Astrocyte (in vitro differentiated cells and primary cell): ENCODE measurements at regions not wholly inside any gene's neighbourhood (a gene's known extent, or its start where the extent isn't known, plus 50 kb on each side); places are given as distances from the start of the nearest gene placed in this dataset.

ENCODE experiments used
- DNase-seq: peaks from one replicate; pipeline ENCODE4 v3.0.0-alpha.2; 2010; ENCODE audit warnings: low read depth
- FAIRE-seq: peaks from 2 replicates; lab custom pipeline; 2011; peaks lifted over from hg19 to GRCh38; lab: Jason Lieb, UNC
- H2AFZ ChIP-seq: 2 replicates; pipeline ENCODE4 v1.6.0; 2012; ENCODE audit warnings: low read depth, low read length, inconsistent platforms
- H3K27ac ChIP-seq: 2 replicates; pipeline ENCODE4 v1.5.1; 2011; ENCODE audit warnings: low read depth, low read length, inconsistent platforms
- H3K27me3 ChIP-seq: 2 replicates; pipeline ENCODE4 v1.6.0; 2011; ENCODE audit warnings: low read length, inconsistent platforms; ENCODE audit not compliant: insufficient read depth
- H3K36me3 ChIP-seq: 2 replicates; pipeline ENCODE4 v1.5.1; 2011; ENCODE audit warnings: low read length, inconsistent platforms; ENCODE audit not compliant: insufficient read depth
- H3K4me1 ChIP-seq: 2 replicates; pipeline ENCODE4 v1.5.1; 2011; ENCODE audit warnings: low read length, inconsistent platforms; ENCODE audit not compliant: insufficient read depth
- H3K4me2 ChIP-seq: 2 replicates; pipeline ENCODE4 v1.6.0; 2012; ENCODE audit warnings: low read length, inconsistent platforms
- H3K4me3 ChIP-seq: 2 replicates; pipeline ENCODE4 v1.5.1; 2011; ENCODE audit warnings: low read depth, mild to moderate bottlenecking, low read length, inconsistent platforms; ENCODE audit not compliant: insufficient read depth
- H3K79me2 ChIP-seq: 2 replicates; pipeline ENCODE4 v1.6.0; 2012; ENCODE audit warnings: mild to moderate bottlenecking, low read length, inconsistent platforms; ENCODE audit not compliant: insufficient read depth
- H3K9ac ChIP-seq: 2 replicates; pipeline ENCODE4 v1.6.0; 2012; ENCODE audit warnings: mild to moderate bottlenecking, low read length, inconsistent platforms
- H3K9me3 ChIP-seq: 2 replicates; pipeline ENCODE4 v1.5.1; 2012; ENCODE audit warnings: low read depth, mild to moderate bottlenecking, low read length, inconsistent platforms; ENCODE audit not compliant: insufficient read depth
- H4K20me1 ChIP-seq: 2 replicates; pipeline ENCODE4 v1.6.0; 2012; ENCODE audit warnings: low read length, inconsistent platforms; ENCODE audit not compliant: insufficient read depth
- H3K27ac Mint-ChIP-seq: one replicate; pipeline ENCODE4 v1.8.0; 2021; ENCODE audit warnings: mild to moderate bottlenecking, mixed read lengths; ENCODE audit not compliant: unreplicated experiment
- H3K27me3 Mint-ChIP-seq: one replicate; pipeline ENCODE4 v1.8.0; 2021; ENCODE audit warnings: low read depth, mixed read lengths; ENCODE audit not compliant: unreplicated experiment
- H3K36me3 Mint-ChIP-seq: one replicate; pipeline ENCODE4 v1.8.0; 2021; ENCODE audit warnings: low read depth, mixed read lengths; ENCODE audit not compliant: unreplicated experiment
- H3K4me1 Mint-ChIP-seq: one replicate; pipeline ENCODE4 v1.8.0; 2021; ENCODE audit warnings: low read depth, mixed read lengths; ENCODE audit not compliant: unreplicated experiment
- H3K4me3 Mint-ChIP-seq: one replicate; pipeline ENCODE4 v1.8.0; 2021; ENCODE audit warnings: mild to moderate bottlenecking, moderate library complexity, mixed read lengths; ENCODE audit not compliant: unreplicated experiment
- H3K9me3 Mint-ChIP-seq: one replicate; pipeline ENCODE4 v1.8.0; 2021; ENCODE audit warnings: mild to moderate bottlenecking, mixed read lengths; ENCODE audit not compliant: unreplicated experiment
- EZH2 ChIP-seq: IDR thresholded peaks from 2 replicates; pipeline ENCODE4 v1.6.1; 2012; ENCODE audit warnings: mild to moderate bottlenecking, low read length, inconsistent platforms; ENCODE audit not compliant: insufficient read depth
- TF ChIP-seq, protein P1 (sequence below): IDR thresholded peaks from 2 replicates; pipeline ENCODE4 v1.5.1; 2011; ENCODE audit warnings: low read depth, mild to moderate bottlenecking, inconsistent platforms, low read length, moderate library complexity; ENCODE audit not compliant: insufficient read depth

DNA sequence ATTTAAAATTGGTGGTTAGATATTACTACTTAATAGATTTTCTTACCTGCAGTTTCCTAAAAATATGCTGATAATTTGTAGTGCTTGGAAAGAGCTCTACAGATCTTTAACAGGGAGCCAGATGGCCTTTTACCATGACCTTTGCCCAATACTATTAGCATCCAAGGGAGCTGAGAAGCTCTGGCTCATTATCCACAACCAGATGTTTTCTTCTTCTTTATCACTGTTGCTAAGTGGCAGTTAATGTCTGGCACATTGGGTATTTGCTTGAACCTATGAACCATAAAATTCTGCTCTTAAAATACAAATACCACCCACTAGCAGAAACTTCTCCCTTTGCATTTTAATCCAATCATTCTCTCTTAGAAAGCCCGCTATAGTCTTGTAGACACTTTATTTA lies 1480.3 kb downstream of the C4orf33 start:
- Histone ChIP-seq H3K36me3 (no peaks in the 10 kb centered on the region), H3K9me3 (no peaks in the 10 kb centered on the region), H3K9ac (no peak overlapping the region), H3K79me2 (no peaks in the 10 kb centered on the region), H3K4me2 (no peak overlapping the region), H3K27me3 (no peaks in the 10 kb centered on the region), H4K20me1 (no peaks in the 10 kb centered on the region), H3K4me3 (no peak overlapping the region), H3K27ac (no peak overlapping the region), H3K4me1 (no peaks in the 10 kb centered on the region), H2AFZ (no peak overlapping the region)
- TF ChIP-seq, protein P1, sequence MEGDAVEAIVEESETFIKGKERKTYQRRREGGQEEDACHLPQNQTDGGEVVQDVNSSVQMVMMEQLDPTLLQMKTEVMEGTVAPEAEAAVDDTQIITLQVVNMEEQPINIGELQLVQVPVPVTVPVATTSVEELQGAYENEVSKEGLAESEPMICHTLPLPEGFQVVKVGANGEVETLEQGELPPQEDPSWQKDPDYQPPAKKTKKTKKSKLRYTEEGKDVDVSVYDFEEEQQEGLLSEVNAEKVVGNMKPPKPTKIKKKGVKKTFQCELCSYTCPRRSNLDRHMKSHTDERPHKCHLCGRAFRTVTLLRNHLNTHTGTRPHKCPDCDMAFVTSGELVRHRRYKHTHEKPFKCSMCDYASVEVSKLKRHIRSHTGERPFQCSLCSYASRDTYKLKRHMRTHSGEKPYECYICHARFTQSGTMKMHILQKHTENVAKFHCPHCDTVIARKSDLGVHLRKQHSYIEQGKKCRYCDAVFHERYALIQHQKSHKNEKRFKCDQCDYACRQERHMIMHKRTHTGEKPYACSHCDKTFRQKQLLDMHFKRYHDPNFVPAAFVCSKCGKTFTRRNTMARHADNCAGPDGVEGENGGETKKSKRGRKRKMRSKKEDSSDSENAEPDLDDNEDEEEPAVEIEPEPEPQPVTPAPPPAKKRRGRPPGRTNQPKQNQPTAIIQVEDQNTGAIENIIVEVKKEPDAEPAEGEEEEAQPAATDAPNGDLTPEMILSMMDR: no peak
- no peak for TF ChIP-seq EZH2
- H3K27ac Mint-ChIP-seq: no peak overlapping the region
- H3K9me3 Mint-ChIP-seq: no peaks in the 10 kb centered on the region
- no peaks in the 10 kb centered on the region for H3K27me3 Mint-ChIP-seq
- H3K4me3 Mint-ChIP-seq: no peak overlapping the region
- H3K36me3 Mint-ChIP-seq: no peaks in the 10 kb centered on the region
- H3K4me1 Mint-ChIP-seq: no peaks in the 10 kb centered on the region
- FAIRE-seq (no peak), DNase-seq (no peak)

DNA sequence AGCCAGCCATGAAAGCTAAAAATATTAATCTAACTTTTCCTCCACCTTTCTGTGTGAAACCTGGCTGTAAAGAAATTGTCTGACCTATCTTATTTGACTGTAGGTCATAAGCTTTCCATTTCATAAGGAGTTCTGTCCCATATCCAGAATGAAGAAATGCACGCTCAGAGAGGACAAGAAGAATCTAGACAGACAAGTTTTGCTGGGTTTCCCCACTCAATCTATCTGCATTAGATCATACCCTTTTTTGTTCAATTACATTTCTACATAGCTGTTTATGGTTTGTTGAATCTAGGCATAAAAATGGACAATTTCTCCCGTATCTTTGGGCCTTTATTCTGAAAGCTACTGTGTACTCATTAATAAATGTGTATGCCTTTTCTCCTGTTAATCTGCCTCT lies 1495.1 kb downstream of the C4orf33 start:
- Histone ChIP-seq H3K9ac (no peak overlapping the region), H4K20me1 (no peaks in the 10 kb centered on the region), H3K9me3 (no peaks in the 10 kb centered on the region), H3K79me2 (no peaks in the 10 kb centered on the region), H3K4me3 (no peak overlapping the region), H2AFZ (no peak overlapping the region), H3K27ac (no peak overlapping the region), H3K36me3 (no peaks in the 10 kb centered on the region), H3K4me2 (no peak overlapping the region), H3K4me1 (no peaks in the 10 kb centered on the region), H3K27me3 (no peaks in the 10 kb centered on the region)
- no peak overlapping the region for H3K27ac Mint-ChIP-seq
- no peaks in the 10 kb centered on the region for H3K36me3 Mint-ChIP-seq
- H3K4me3 Mint-ChIP-seq: no peak overlapping the region
- TF ChIP-seq, protein P1: no peak
- TF ChIP-seq EZH2: no peak
- DNase-seq (no peak), FAIRE-seq (no peak)
- no peaks in the 10 kb centered on the region for H3K4me1 Mint-ChIP-seq
- H3K9me3 Mint-ChIP-seq: peaks cover 2% of the 10 kb centered on the region
- H3K27me3 Mint-ChIP-seq: no peaks in the 10 kb centered on the region

DNA sequence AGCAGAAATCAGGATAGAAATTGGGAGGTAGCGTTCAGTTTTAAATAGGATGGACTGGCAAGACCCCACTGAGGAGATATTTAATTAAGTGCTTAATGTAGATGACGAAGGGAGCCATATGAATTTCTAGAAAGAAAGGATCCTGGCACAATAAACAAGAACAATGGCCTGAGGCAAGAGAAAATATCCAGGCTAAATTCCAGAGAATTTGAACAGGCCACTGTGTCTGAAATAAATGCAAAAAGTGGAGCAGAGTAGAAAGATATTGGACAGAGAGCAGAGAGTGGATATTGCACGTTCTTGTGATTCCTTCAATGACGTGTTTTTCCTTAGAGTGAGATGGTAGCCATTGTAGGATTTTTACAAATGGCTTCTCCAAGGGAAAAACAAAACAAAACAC lies 1504.8 kb downstream of the C4orf33 start:
- H3K4me1 ChIP-seq: no peaks in the 10 kb centered on the region
- DNase-seq (no peak), FAIRE-seq (no peak)
- no peaks in the 10 kb centered on the region for H3K79me2 ChIP-seq
- no peak overlapping the region for H3K4me2 ChIP-seq
- H3K27ac Mint-ChIP-seq: no peak overlapping the region
- no peaks in the 10 kb centered on the region for H4K20me1 ChIP-seq
- H3K9me3 ChIP-seq: no peaks in the 10 kb centered on the region
- no peaks in the 10 kb centered on the region for H3K27me3 ChIP-seq
- H3K4me3 Mint-ChIP-seq: no peak overlapping the region
- no peak overlapping the region for H3K9ac ChIP-seq
- H3K27me3 Mint-ChIP-seq: no peaks in the 10 kb centered on the region
- no peak overlapping the region for H2AFZ ChIP-seq
- no peaks in the 10 kb centered on the region for H3K36me3 Mint-ChIP-seq
- H3K36me3 ChIP-seq: no peaks in the 10 kb centered on the region
- TF ChIP-seq EZH2: no peak
- TF ChIP-seq, protein P1: no peak
- H3K4me3 ChIP-seq: no peak overlapping the region
- H3K4me1 Mint-ChIP-seq: no peaks in the 10 kb centered on the region
- no peaks in the 10 kb centered on the region for H3K9me3 Mint-ChIP-seq
- no peak overlapping the region for H3K27ac ChIP-seq
